ENCODE measurements at regions not wholly inside any gene's neighbourhood (a gene's known extent, or its start where the extent isn't known, plus 50 kb on each side); places are given as distances from the start of the nearest gene placed in this dataset.

DNA sequence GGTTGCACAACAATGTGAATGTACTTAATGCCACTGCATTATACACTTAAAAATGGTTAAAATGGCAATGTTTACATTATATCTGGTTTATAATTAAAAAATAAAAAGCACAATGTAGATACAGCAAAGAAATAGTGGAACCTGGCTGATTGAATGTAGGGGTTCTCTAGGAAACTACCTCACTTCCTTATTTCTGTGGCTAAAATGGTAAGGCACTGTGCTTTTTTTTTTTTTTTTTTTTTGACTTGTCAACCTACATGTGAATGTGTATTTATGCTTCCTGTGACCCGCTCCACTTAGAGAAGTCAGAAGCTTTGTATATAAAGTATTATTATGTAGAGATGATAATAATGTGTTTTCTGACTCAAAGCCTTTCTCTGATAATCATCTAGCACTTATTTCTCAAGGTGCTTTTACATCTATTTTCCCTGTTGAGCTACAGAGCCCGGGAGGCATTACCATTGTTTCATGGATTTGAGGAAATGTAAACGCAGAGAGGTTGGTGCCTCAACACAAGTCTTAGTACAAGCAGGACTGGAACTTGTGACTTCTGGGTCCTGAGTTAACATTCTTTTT lies 55.0 kb downstream of the SOX4 start:
- no peak for DNase-seq (ENCODE audit: low read depth)

DNA sequence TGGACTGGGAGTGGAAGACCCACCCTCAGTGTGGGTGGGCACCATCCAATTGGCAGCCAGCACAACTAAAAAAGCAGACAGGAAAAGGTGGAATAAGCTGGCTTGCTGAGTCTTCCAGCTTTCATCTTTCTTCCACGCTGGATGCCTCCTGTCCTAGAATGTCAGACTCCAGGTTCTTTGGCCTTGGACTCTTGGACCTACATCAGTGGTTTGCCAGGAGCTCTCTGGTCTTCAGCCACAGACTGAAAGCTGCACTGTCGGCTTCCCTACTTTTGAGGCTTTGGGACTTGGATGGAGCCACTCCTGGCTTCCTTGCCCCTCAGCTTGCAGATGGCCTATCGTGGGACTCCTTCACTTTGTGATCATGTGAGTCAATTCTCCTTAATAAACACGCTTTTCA lies 59.8 kb downstream of the SOX4 start:
- no peak for DNase-seq (ENCODE audit: low read depth)

DNA sequence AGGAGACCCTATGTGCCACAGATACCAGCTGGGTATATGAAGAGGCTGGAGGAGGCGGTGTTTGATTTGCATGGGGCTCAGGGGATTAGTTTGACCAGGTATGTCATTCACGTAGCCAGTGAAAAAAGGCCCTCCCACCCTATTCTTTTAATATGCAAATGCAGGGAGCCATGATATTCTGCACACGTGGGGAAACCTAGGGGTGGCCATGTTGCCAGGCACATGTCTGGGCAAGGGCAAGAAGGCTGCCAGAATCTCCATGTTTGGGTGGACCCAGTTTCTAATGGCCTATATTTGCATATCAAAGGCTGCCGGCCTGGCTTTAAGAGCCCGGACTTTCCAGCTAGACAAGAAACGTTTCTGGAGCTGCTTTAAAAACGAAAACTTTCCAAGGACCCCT lies 60.4 kb downstream of the SOX4 start:
- DNase-seq (ENCODE audit: low read depth), result no peak

DNA sequence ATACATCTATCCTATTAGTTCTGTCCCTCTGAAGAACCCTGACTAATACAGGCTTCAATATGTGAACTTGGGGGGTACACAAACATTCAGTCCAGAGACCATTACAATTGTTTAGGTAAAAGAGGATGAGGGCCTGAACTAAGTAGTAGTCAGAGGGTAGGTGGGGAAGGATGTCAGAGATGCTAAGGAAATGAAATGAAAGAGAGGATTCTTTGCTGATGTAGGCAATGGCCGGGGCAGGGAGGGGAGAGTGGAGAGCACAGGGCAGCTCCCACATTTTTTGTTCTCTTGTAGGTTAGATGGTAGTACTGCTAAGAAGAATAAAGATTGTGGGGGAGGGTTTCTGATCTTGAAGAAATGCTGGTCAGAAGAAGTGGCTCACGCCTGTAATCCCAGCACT lies 60.8 kb downstream of the SOX4 start:
- DNase-seq (ENCODE audit: low read depth), result no peak

DNA sequence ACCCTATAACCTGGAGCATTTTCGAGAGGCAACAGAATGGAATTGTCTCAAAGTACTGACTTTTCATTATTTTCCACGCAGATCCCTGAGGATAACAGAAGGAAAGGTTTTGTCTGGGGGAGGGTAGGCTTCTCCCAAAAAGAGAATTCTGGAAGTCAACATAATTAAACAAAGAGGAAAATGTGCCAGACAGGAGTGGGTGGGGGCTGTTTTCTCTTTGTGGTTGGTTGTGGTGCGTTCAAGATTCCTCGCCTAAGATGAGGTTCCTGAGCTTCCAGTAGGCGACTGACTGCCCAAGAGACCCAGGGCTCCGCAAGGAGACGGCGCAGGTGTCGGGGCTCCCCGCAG lies 70.4 kb downstream of the SOX4 start:
- no peak for DNase-seq (ENCODE audit: low read depth)

DNA sequence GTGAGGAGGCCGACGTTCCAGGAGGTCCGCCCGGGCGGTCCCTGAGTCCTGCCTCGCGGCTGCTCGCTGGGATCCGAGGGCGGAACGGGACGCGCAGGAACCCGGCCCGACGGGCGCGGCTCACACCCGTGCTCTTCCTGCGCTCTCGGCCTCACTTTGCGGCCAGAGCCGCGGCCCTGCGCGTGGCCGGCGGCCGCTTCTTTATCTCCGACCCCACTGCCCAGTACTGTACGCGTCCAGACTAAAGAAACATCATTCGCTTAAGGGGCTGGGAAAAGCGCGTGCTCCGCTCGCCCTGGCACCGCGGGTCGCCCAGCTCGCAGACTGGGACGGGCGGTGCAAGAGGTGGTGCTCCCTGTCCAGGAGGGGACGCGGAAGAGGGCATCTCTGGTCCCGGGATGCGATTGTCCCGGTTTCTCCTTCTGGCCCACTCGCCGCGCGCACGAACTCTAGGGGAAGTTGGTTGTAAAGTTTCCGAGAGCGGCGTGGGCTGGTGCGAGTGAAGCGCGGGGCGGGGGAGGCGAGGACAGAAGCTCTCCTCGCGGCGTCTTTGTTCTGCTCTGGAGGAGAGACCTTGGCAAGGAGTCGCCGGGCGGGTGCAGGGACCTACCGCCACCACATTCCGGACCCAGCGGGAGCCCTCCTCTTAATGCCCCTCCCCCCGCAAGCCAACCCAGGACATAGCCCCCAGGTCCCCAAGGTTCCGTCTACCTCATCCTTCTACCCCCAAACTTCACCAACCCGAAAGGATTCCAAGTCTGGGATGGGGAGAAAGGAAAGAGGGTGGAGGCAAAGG lies 71.0 kb downstream of the SOX4 start:
- DNase-seq (ENCODE audit: low read depth), result no peak

DNA sequence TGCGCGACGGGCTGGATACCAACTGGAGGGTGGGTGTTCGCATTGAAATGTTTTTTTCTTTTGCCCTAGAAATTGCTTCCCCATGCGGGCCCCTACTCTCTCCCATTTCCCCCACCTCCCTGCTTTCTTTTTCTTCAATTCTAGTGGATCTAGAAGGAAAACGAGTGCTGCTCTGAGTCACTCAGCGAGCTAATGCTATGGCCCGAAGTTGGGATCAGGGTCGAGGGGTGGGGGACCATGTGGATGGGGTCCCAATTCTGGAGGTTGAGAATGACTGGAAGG lies 71.5 kb downstream of the SOX4 start:
- no peak for DNase-seq (ENCODE audit: low read depth)

DNA sequence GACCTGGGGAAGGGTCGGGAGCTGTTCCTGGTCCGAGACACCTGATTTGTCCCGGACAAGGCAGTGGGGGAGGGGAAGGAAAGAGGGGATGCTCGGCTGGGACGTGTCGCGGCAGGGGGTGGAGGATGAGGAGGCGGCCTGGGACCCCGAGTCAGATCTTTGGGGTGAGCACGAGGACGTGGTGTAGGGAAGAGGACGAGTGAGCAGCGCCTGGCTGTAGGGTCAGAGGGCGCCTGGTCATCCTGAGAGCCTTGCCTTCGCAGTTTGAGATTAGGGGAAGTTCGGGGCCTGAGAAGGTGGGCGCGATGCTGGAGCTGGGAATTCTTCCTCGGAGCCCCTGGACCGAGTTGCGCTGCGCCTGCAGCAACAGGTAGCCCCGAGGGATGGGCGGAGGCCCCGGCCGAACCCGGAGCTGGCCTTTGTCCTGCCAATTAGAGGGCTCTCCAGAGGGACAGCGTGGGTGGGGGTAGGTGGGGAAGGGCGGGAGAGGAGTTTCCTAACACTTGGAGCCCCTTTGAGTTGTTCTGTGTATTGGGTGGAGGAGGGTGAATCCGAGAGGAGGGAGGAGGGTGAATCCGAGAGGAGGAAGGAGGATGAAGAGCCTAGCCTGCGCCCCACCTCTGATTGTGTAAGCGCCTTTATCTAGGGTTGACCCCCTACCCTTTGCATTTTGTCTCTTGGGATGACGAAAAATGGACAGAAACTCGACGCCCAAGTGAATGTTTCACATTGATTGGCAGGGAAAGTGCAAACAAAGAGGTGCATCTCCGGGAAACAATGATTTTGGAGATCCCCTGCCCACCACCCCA lies 72.0 kb downstream of the SOX4 start:
- no peak for DNase-seq (ENCODE audit: low read depth)

DNA sequence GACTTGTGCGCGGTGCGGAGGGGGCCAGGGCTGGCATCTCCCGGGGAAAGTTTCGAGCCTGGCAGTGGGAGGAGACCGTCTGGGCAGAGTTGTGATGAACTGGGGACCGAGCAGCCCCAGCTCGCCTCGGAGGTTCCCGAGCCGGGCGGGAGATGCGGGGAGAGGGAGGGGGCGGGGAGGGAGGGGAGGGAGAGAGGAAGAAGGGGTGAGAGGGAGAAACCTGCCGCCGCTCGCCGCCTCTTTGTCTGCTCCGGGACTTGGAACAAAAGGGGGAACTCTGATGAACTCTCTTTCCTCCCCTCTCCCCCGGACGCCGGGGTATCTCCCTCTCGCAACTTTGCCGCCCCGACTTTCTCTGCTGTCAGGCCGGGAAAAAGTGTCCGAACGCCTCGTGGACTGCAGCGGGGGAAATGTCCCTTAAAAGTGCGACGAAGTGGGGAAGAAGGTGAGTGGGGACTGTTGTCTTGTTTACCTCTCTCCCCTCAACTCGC lies 72.7 kb downstream of the SOX4 start:
- DNase-seq (ENCODE audit: low read depth), result no peak

DNA sequence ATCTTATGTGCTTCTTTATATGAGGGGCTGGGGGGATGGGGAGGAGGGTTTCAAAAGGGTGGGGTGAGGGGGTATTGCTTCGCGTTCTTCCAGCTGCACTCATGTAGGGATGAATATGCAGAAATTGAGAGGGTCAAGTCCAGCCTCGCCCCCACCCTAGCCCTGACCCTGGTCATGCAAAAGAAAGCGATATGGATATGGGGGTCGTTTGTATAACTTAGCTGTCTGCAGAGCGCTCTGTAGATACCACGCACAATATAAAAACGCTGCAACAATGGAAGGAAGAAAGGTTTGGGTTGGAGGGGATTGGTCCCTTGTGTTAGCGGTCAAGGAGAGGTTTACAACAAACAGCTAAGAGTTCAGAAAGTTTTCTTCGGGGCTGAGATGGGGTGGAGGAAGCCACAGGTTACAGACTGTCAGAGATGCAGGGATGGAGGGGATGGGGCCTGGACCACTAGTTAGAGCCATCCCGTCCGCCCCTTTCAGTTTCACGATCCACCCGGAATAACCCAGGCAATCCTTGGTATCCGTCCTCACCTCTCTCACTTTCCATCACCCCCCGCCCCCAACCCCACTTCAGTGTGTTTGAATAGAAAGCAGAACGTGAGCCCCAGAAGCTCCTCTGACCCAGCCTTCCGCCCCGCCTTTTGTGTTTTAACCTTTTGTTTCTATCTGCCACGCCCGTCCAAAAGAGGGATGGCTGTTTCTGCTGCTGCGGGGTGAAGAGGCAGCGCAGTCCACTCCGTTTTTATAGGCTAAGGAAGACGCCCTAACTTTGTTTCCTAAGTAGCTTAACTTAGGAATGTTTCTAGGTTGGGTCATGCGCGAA lies 73.5 kb downstream of the SOX4 start:
- DNase-seq (ENCODE audit: low read depth), result no peak

DNA sequence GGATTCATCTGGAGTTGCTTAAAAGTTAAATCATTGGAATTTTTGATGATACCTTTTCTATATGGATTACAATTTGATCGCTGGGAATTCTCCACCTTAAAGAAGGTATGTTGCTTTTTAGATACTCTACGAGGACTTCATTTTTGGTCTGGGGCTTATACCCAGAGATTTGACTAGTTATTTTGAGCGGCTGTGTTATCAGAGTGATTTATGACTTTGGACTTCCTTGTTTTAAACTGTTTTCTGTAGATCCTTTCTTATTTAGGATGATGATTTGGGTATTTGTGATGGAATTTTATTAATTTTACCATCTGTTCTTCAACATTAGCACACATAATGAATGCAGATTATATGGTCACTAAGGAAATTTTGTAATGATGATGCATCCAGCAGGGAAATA lies 75.2 kb downstream of the SOX4 start:
- DNase-seq (ENCODE audit: low read depth), result no peak

DNA sequence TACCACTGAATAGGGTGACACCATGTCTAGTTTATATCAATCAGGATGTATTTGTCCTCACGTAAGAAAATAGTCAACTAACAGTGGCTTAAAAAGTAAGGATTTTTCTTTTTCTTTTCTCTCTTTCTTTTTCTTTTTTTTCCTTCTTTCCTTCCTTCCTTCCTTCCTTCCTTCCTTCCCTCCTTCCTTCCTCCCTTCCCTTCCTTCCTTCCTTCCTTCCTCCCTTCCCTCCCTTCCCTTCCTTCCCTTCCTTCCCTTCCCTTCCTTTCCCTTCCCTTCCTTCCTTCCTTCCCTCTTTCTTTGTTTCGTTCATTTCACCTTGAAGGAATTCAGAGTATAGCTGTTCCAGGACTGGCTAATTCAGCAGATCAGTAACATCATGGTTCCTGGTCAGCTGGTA lies 83.2 kb downstream of the SOX4 start:
- no peak for DNase-seq (ENCODE audit: low read depth)

DNA sequence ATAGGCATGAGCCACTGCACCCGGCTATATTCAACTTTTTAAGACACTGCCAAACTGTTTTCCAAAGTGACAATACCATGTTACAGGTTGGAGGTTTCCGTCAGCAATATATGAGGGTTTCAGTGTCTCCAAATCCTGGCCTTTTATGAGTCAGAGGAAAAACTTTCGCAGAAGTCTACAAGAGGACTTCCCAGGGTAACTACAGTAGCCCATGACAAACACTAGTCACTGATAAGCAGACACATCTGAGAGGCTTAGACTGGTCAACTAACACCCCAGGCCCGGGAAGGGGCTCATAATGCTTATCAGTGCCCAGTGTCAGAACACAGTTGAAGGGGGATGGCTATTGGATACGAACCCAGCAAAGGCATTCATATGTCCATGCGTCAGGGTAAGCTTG lies 85.4 kb downstream of the SOX4 start:
- DNase-seq (ENCODE audit: low read depth), result no peak

DNA sequence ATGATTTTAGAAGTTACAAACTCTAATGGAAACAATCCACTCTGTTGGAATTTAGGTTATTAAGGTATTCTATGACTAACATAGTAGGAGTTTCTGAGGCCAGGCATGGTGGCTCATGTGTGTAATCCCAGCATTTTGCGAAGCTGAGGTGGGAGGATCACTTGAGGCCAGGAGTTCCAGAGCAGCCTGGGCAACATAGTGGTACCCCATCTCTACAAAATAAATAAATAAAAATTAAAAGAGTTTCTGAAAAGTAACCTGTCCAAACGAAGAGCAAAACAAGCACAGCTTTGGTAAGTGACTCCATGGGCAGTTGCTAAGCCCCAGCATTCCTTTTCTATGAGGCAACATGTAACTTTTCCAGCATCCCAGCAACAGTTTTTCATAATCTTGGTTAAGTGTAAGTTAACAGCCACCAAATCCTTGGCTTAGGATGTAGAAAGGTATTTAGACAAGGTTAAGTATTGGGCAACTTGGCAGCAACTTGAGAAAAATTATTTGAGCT lies 86.3 kb downstream of the SOX4 start:
- DNase-seq (ENCODE audit: low read depth), result no peak

DNA sequence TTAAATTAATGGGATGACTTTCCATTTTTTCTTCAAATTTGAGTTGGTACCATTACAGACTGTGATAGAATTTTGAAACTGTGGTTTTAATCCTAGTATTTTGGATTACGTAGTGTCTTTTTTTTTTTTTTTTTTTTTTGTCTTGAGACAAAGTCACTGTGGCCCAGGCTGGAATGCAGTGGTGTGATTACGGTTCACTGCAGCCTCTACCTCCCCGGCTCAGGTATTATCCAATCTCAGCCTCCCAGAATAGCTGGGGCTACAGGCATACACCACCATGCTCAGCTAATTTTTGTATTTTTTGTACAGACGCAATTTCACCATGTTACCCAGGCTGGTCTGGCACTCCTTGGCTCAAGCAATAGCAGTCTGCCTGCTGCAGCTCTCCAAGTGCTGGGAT lies 87.1 kb downstream of the SOX4 start:
- no peak for DNase-seq (ENCODE audit: low read depth)

DNA sequence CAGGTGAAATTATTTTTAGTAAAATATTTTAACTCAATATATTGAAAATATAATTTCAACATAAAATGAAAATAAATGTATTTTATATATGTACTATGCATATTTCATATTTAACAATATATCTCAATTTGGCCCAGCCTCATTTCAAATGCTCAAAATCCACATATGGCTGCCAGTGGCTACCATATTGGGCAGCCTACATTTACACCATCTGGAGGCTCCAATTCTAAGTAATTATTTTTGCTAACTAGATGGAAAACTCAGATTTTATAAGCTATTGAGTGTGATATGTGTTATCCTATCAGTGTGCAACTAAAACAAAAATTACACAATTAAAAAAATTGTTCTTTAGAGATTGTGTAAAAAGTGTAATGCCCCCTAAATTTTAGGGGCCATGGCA lies 96.9 kb downstream of the SOX4 start:
- no peak for DNase-seq (ENCODE audit: low read depth)

DNA sequence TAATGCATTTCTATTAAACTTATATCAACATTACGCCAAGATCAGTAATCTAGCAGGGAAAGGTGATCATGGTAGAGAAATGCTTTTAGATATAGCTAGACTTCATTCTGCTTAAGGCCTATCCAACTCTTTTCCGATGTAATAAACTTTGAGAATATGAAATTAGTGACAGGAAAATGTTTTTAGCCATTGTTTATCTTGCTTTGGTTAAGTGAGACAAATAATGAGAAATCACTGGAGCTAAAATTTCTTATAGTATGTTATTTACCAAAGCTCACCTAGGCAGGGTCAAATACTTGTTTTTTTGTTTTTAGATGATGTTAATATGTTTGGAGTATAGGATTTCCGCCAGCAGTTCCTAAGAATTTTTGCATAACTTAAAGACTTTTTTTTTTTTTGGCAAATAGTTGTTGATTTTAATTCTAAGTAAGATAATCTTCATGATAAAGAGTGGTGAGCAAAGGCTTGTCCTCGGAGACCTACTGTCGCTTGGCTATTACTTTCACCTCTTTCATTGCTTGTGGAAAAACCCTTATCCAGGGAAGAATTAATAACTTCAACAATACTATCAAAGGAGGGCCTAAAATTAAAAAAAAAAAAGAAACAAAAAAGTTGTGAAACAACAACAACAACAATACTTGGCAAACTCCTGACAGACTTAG lies 98.3 kb downstream of the SOX4 start:
- DNase-seq (ENCODE audit: low read depth), result no peak

DNA sequence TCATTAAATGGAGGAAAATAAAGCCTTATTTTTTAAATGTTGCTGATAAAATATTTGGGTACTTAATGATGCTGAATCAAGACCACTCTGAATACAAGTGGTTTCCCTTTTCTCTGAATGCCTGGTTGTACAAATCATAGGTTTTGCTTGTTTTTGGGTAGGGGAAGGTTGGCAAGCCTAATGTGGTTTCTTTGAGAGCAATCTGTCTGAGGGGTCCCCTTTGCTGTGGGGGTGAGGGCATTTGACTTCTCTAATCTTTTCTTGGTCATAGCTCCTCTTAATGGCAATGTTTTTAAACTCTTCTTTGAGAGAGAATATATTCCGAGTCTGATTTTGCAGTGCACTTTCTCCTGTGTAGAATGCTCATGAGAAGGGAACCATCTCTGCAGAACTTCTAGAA lies 99.2 kb downstream of the SOX4 start:
- no peak for DNase-seq (ENCODE audit: low read depth)

DNA sequence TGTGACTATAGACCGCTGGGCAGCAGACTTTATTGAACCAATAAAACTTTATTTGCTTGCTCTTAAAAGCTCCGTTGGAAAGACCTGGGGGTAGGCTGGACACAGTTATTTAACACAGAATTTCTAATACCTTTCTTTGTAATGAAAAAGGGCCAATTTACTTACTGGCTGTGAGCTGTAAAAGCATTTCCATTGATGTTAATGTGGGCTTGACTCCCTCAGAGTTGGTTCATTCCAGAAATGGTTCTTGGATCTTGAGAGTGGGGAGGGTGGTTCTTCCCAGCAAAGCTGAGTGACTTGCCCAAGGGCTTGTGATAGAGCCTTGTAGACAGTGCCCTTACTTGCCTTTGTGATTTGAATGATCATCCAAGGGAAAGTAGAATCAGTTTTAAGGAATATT lies 100.6 kb downstream of the SOX4 start:
- DNase-seq (ENCODE audit: low read depth), result no peak

DNA sequence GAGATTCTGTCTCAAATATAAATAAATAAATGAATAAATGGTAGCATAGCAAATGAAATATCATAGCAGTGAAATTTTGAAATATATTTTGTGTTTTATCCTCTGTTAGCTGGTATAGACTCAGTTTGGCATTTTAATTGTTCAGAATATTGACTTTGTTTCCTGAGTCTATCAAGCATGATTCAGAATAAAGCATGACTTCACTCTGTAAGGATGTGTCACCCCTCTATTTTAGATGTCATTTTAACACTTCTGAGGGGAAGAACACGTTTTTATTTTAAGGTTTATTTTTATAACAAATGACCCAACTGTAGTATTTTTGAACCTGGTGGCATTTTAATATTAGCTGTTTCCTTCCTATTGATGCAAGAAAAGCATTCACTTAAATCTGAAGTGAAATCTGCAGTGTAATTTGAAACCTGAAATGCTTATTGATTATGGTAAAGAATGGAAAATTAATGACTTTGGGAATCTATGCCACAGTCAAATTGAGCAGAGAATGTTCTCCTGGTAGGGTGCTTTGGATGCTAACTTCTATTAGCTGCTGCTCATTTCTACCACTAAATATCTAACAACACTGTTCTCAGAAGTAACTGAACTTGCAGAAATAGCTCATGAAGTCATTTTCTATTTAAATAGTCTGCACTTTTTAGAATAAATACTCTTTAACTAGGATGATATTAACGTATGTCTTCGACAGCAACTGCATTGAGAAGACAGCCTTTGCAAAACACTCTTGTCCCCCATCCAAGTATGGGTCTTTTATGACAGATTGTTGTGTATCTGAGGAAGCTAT lies 114.2 kb downstream of the SOX4 start:
- DNase-seq (ENCODE audit: low read depth), result no peak

DNA sequence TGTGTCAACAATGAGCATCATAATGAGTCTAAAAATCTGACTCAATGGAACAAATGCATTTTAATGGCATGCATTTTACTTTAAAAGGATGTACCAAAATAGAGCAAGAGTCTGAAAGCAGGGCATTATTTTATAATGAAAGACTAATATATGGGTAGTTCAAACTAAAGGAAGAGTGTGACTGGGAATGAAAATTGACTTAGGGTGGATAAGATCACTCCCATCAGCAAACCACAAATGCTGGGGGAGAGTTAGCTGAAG lies 114.7 kb downstream of the SOX4 start:
- no peak for DNase-seq (ENCODE audit: low read depth)
